GM12878 (cell line): ENCODE measurements at regions not wholly inside any gene's neighbourhood (a gene's known extent, or its start where the extent isn't known, plus 50 kb on each side); places are given as distances from the start of the nearest gene placed in this dataset.

Experiments
- CEBPB ChIP-seq, 2 experiments: fragments of 150-350 bp in 1 of 2; IDR thresholded peaks; 2 replicates each; pipeline ENCODE4 v1.6.1; 2012 to 2014; ENCODE audit warnings: low read depth in 2 of 2, low read length in 2 of 2, borderline replicate concordance in 1 of 2, inconsistent platforms in 1 of 2
- POLR2A ChIP-seq: IDR thresholded peaks from 2 replicates; pipeline ENCODE4 v1.6.1; 2011; ENCODE audit warnings: low read depth, mild to moderate bottlenecking, low read length
- SIN3A ChIP-seq: IDR thresholded peaks from 2 replicates; pipeline ENCODE4 v1.6.1; 2012; ENCODE audit warnings: low read depth, low read length, improper control_type of control experiment
- SUZ12 ChIP-seq: fragments of 200-600 bp; sonication (generic); IDR thresholded peaks from one replicate; pipeline ENCODE4 v1.6.1; 2018; ENCODE audit warnings: antibody characterized with exemption, mild to moderate bottlenecking; ENCODE audit not compliant: unreplicated experiment
- TF ChIP-seq, protein P1 (sequence below), 3 experiments: IDR thresholded peaks in 2 of 3; conservative IDR thresholded peaks in 1 of 3; 2 replicates each; pipeline ENCODE4 v1.5.1; 2011; ENCODE audit warnings: low read depth in 3 of 3, low read length in 3 of 3, mild to moderate bottlenecking in 3 of 3, control low read depth in 2 of 3, moderate library complexity in 2 of 3, inconsistent platforms in 1 of 3, mixed read lengths in 1 of 3; ENCODE audit not compliant: control insufficient read depth in 2 of 3, insufficient read depth in 1 of 3; ENCODE audit errors: extremely low read depth in 1 of 3
- TF ChIP-seq, protein P2 (sequence below): IDR thresholded peaks from 2 replicates; pipeline ENCODE4 v1.6.1; 2012; ENCODE audit warnings: mild to moderate bottlenecking, low read depth, low read length

DNA sequence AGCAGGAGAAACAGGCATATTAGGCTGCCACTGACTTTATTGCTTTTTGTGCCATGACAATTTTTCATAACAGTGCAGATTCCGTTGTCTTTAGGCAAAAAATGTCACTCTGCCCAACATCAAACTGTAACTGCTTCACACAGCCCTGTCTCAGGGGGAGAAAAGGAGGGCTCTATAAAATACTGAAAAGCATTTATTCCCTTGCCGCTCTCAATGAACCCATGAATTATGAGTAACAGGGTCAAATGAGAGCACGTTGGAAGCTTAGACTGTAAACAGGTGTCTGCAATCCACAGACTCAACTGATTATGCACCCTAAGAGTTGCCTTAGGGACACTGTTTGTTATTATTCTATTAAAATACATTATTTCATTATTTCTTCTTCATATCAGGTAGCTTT, 292.1 kb upstream of the FMN2 start:
- TF ChIP-seq SUZ12 (no peak), SIN3A (no peak), POLR2A (no peak), CEBPB (IDR thresholded peaks at IDR 0.05; ENCODE audit: borderline replicate concordance in 1 of 2, low read depth in 2 of 2, low read length in 2 of 2) (no peak)
- TF ChIP-seq, protein P1, sequence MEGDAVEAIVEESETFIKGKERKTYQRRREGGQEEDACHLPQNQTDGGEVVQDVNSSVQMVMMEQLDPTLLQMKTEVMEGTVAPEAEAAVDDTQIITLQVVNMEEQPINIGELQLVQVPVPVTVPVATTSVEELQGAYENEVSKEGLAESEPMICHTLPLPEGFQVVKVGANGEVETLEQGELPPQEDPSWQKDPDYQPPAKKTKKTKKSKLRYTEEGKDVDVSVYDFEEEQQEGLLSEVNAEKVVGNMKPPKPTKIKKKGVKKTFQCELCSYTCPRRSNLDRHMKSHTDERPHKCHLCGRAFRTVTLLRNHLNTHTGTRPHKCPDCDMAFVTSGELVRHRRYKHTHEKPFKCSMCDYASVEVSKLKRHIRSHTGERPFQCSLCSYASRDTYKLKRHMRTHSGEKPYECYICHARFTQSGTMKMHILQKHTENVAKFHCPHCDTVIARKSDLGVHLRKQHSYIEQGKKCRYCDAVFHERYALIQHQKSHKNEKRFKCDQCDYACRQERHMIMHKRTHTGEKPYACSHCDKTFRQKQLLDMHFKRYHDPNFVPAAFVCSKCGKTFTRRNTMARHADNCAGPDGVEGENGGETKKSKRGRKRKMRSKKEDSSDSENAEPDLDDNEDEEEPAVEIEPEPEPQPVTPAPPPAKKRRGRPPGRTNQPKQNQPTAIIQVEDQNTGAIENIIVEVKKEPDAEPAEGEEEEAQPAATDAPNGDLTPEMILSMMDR (IDR thresholded peaks at IDR 0.05 in 2 of 3, conservative IDR thresholded peaks at IDR 0.05 in 1 of 3; ENCODE audit: control insufficient read depth in 2 of 3, extremely low read depth in 1 of 3, insufficient read depth in 1 of 3, low read depth in 3 of 3, low read length in 3 of 3): no peak
- TF ChIP-seq, protein P2, sequence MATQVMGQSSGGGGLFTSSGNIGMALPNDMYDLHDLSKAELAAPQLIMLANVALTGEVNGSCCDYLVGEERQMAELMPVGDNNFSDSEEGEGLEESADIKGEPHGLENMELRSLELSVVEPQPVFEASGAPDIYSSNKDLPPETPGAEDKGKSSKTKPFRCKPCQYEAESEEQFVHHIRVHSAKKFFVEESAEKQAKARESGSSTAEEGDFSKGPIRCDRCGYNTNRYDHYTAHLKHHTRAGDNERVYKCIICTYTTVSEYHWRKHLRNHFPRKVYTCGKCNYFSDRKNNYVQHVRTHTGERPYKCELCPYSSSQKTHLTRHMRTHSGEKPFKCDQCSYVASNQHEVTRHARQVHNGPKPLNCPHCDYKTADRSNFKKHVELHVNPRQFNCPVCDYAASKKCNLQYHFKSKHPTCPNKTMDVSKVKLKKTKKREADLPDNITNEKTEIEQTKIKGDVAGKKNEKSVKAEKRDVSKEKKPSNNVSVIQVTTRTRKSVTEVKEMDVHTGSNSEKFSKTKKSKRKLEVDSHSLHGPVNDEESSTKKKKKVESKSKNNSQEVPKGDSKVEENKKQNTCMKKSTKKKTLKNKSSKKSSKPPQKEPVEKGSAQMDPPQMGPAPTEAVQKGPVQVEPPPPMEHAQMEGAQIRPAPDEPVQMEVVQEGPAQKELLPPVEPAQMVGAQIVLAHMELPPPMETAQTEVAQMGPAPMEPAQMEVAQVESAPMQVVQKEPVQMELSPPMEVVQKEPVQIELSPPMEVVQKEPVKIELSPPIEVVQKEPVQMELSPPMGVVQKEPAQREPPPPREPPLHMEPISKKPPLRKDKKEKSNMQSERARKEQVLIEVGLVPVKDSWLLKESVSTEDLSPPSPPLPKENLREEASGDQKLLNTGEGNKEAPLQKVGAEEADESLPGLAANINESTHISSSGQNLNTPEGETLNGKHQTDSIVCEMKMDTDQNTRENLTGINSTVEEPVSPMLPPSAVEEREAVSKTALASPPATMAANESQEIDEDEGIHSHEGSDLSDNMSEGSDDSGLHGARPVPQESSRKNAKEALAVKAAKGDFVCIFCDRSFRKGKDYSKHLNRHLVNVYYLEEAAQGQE: no peak
